Femur (tissue), 1 donor: ENCODE measurements at regions not wholly inside any gene's neighbourhood (a gene's known extent, or its start where the extent isn't known, plus 50 kb on each side); places are given as distances from the start of the nearest gene placed in this dataset.

Experiments used
- DNase-seq: peaks from one replicate; pipeline ENCODE4 v3.0.0-alpha.2; 2017

DNA sequence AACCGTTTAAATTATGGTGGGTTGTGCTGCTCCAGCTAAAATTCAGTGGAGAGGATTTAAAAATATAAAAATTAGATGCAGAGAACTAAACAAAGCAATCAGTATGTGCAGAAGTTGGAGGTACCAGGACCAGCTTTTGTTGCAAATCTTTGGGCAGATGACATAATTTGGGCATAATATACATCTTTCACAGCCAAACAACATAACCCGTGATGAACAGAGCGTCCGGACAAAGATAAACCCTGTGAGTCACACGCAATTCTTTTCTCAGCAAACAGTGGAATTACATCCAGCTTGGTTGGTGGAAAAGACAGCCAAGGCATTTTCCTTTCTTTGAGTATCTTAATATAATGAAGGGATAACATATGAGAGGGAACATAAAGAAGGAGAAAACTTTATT, 419.4 kb upstream of the ADAMTS9 start:
- no peak for DNase-seq

DNA sequence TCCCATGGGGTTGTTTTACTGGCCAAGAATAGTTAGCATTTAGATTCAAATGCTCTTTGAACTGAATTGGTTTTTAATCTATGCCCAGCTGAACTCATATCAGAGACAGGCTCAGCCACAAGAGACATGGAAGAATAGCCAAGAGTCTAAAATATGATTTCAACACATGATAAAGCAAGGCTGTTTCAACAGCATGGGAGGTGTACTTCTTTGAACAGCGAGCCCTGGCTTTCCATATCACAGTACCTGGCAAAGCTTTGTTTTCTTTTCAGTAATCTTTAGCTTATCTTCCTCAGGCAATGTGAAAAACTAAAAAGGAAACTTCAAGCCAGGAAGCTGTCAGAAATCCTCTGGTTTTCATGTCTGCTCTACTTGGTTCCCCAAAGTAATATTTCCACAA, 413.6 kb upstream of the ADAMTS9 start:
- no peak for DNase-seq

DNA sequence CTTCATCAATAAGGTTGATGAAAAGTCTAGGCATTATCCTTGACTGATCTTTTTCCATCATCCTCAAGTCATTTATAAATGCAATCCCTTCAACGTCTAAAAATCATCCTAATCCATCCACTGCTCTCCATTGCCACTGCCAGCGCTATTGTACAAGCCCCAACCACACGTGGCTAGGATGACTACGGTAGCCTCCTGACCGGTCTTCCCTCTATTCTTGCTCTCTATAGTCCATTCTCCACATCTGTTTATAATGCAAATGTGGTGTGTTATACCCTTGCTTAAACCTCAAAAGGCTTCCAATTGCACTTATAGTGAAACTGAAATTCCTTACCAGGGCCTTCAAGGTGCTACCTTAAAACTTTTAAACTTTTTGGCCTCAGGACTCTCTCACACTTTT, 410.6 kb upstream of the ADAMTS9 start:
- no peak for DNase-seq

DNA sequence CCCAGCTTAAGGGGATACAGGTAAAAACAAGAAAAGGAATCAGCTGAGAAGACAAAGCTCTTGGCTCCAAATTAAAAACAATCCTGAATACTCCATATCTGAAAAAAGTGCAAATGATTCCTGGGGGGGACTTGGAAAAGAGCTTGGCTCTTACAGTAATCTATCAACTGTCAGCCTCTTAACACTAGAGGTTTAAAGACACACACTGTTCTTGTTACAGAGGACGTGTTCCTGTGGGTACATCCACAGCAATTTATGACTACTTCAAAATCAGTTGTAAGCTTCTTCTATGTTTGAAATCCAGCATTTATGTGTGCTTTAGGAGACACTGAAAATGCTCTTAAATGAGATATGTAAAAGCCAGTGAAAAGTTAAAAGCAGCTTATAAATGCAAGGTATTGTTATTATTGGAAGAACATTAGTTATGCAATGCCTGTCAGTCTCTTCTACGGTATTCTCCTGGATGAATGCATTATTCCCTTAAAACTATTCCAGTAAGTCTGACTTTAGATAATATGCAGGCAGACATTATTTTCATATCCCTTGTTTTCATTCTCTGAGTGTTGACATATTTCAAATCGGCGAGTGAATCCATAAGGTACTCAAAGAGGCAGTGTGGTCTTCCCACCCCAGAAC, 408.4 kb upstream of the ADAMTS9 start:
- no peak for DNase-seq

DNA sequence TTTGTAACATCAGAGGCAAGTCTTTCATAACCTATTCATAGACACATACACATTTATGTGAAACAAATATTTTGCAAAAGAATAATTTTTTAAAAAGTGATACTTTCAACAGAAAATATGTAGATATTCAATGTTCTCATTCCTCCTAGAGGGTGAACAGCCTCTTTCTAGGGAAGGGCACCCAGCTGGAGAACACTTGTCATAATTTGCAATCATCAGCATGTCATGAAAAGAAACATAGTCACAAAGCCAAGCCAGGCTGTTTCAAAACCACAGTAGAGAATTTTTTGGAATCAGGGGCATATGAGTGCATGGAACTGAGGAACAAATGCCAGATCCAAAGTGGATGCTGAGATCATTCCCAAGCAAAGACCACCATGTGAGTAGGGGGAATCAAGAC, 406.9 kb upstream of the ADAMTS9 start:
- no peak for DNase-seq

DNA sequence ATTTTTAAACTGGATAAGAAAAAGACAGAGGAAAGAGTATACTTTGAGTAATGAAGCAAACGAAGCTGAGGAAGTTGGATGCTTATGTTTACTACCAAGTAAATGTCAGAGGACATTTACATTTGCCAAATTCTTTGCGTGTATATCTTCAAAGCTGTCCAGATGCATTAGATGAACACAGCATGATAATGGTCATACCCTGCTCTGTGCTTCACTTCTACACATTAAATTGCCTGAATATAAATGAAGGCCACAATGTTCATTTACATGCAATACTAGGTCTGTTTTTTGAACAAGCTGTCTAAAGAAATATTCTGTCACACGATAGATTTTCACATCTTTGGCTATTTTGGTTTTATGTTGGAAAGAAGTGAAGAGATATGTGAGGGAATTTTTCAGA, 405.8 kb upstream of the ADAMTS9 start:
- DNase-seq, result no peak

DNA sequence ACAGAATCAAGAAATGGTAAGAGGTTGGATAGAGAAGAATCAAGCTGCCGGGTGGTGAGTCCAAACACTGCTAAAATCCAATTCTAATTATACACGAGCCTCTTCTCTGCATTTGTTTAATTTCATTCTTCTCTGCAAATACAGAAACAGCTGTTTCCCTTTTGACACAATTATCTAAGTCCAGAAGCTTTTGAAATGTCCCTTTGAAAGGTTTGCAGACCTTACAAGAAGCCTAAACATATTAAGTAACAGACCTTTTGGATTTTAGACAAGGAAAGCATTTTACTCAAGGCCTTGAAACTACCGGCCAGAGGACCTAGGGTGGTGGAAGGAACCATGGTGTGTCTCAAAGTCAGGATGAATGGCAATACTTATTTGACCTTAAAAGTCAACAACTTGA, 403.8 kb upstream of the ADAMTS9 start:
- DNase-seq, result no peak

DNA sequence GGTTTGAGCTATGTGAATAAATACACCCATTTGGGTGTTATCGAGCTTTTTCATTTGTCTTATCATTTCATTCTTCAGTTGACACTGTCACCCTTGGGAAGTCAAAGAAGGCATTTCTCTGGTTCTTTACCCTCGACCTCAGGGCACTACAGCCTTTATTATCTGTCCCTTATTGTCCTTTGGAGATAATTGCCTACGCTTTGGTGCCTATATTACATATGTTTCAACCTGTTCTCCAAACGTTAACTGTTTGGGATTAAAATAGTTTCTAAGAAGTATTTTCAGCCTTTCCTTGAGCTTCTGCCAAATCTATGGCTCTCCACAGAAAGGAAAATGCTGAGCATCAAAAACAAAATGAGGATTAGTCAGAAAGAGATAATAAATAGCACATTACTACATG, 395.4 kb upstream of the ADAMTS9 start:
- DNase-seq, result no peak

DNA sequence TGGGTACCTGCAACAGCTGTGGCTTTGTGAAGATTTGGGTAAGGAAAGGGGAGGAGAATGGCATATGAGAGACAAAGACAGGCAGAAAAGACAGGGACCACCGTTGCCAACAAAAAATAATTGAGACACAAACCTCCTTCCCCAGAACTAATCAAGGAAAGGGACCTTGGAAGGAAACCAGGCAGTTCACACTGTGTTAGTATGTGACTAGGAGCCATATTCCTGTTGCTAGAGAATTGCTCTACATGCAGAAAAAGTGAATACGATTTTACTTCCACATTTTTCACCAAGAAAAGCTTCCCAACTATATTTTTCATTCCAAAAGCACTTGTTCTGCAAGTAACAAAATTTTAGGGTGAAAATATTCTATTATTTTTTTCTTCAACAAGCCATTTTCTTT, 393.7 kb upstream of the ADAMTS9 start:
- no peak for DNase-seq

DNA sequence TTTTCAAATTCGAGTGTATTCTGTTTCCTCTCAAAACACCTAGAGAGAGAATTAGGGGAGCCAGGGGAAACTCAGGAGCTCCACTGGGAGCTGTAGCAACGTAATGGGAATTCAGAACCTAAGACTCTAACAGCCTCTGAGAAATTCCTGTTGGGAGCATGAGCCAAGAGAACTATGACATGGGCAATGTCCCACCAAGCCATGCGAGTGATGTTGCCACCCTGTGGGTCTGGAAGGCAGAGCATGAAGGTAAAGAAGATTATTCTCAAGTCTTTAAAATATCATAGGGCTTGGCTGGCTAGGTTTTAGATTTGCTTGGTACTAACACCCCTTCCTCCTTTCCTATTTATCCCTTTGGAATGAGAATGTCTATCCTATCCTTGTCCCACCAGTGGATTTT, 392.6 kb upstream of the ADAMTS9 start:
- no peak for DNase-seq

DNA sequence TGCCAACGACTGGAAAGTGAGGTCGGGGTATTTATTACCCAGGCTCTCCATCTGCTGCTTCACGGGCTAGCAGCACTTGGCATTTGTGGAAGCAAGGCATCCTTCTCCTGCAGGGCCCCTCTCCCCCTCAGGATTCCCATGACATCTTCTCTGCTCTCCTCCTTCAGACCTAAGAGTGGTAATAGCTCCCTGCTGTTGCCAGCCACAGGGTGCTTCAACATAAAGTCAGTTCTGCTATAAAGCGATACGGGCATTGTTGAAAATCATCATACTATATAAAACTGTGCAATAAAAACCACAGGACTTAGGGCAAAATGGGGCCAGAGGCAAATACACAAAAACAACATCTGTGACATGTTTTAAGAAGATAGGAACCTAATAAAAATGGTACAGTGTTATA, 391.8 kb upstream of the ADAMTS9 start:
- no peak for DNase-seq

DNA sequence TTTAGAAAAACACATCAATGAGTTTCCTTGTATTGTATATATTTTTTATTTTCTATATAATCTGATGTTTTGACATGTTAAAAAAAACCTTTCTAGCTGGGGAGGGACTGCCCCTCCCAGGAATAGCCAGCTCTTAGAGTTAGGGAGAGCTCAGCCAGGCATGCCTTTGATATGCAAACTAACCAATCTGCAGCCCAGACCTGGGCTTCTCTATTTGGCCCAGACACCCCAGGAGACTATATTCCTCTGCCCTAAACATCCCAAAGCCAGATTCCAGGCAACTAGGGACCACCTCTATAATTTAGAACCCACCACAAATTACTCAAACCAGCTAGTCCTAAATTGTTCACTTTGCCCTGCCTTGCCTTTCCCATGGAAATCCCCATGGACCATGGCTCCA, 390.9 kb upstream of the ADAMTS9 start:
- DNase-seq, result no peak

DNA sequence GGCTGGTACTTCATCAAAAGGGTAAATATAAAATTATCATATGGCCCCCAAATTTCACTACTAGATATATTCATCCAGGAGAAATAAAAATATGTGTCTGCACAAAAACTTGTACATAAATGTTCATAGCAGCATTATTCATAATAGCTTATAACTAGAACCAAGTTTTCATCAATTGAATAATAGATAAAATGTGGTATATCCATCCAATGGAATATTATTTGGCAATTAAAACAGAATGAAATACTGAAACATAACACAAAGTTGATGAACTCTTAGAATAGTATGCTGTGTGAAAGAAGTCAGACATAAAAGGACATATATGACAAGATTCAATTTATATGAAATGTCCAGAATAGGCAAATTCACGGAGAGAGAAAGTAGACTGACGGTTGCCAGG, 389.3 kb upstream of the ADAMTS9 start:
- no peak for DNase-seq

DNA sequence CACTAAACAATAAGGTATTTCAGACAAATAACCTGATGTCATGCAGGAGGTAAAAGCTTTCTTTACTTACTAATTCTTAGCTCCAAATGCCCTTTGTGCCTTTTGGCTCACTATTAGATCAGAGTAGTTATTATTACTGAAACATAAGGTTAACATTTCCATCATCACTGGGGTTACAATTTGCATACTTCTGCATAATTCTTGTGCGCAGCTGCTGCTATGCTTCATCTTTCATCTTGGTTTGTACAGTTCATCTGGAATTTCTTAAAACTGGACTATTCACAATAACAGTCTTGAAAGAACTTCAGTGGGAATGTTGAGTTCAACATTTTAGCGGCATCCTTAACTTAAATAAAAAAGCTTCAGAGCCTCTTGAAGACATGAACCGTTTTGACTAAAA, 383.2 kb upstream of the ADAMTS9 start:
- no peak for DNase-seq

DNA sequence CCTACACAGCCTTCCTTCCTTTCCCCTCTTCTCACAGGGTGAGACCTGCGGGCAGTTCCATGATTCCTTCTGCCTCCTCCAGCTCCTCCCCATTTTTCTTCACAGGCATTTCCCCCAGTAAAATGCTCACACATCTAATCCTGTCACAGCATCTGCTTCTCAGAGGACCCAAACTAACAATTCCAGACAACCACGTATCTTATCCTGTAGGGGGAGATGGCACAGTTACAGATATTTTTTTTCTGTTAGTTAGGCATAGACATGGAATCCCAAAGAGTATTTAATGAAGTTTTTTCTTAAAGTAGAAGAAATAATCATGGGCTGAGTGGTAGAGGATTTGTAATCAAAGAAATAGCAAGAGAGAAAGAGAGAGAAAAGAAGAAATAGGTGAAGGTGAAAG, 373.1 kb upstream of the ADAMTS9 start:
- DNase-seq, result no peak

DNA sequence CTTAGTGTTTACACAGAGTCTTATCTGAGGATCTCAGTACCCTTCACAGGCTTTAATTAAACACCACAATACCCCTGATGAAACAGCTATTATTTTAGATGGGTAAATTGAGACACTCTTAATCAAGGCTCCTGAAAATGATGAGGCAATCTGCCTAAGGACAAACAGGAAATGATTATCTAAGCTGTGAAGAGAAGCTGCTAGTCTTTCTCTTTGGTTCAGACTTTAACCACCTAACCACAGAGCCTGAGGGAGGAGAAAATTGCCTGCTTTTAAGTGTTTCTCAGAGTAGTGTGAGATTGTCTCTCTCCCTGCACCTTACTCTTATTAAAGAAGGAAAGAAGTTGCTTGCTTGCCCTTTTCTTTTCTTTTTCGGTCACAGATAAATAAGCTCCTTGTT, 364.3 kb upstream of the ADAMTS9 start:
- no peak for DNase-seq

DNA sequence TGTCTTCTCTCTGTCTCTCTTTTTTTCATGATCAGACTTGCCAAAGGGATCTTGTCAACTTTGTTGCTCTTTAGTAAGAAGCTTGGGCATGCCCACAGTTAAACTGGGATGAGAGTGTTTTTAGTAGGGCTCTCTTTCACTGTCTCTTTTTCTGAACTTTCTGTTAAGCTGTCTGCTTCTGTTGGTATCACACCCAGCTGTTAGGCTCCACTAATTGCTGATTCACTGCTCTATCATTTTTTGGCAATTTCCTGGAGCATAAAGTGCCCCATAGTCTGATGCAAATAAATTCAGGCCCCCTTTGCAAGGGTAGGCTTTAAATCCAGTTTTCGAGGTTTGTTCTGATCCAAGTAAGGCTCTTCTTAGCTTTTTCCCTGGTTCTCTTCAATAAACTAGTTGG, 360.4 kb upstream of the ADAMTS9 start:
- DNase-seq, result no peak

DNA sequence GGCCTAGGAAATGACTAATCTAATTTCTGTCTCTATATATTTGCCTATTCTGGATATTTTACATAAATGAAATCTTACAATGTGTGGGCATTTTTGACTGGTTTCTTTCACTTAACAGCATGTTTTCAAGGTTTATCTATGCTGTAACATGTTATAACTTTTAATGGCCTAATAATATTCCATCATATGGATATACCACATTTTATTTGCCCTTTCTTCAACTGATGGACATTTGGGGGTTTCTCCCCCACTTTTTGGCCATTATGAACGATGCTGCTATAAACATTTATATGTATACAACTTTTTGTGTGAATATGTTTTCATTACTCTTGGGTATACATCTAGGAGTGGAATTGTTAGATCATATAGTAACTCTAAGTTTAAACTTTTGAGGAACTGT, 357.3 kb upstream of the ADAMTS9 start:
- DNase-seq, result no peak

DNA sequence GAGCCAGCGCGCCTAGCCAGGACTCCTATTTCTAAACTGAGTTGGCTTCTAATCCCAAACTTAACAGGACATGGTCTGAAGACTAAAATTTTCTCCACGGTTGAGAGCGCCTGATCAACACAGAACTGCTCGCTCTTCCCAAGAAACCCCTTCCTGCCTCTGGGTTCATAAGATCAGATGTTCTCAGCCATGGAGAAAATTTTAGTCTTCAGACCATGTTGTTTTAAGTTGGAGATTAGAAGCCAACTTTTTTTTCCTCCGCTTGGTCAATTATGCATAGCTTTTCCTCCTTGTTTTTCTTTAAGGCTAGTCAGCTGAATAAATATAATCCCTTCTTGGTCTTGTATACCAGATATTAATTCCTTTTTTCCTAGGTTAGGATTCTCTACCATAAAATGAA, 356.6 kb upstream of the ADAMTS9 start:
- DNase-seq, result no peak

DNA sequence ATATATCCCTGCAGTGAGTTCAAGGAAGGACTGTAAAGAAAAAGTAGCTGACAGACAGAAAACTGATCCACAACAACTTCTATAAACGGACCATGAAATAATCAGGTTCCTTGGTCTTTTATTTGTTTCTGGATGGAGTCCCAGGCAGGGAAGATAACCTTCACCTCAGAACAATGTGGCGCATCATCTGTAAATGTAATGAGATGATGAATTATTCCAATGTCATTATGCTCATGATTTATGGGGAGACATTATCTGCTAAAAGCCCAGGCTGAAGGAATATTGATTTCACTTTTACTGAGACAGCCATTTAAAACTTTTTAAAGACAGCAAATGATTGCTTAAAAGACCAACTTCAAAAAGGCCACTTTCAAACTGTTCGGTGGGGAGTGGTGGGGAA, 354.9 kb upstream of the ADAMTS9 start:
- DNase-seq, result no peak

DNA sequence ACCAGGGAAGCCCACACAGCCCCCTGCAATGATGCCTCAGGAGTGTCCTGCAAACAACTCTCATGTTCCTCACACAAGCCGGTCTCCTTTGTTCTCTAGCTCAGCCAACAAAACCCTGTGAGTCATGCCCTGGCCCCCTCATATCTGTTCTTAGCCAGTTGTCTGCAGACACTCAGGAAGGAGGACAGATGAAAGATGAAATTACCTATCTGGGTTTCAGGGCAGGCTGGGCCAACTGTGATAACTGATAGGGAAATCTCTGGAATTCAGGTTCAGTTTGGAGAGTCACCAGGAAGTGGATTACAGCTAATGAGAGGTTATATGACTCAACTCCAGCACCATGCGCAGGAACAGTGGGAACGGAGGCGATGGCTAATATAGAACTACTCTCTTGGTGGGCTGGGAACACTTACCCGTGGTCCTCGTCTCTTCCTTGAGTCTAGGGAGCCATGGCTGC, 352.0 kb upstream of the ADAMTS9 start:
- no peak for DNase-seq

DNA sequence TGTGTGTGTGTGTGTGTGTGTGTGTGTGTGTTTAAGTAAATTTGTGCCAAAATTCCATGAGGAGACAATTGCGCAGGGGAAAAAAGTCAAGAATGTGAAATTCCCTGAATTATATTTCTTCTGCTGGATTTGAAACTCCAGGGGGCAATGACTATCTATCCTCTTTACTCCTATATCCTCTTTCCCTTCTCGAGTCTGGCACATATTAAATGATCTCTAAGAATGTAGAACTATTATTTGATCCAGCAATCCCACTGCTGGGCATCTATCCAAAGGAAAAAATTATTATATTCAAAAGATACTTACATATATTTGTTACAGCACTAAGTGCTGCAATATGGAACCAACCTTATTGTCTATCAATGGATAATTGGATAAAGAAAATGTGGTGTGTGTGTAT, 350.1 kb upstream of the ADAMTS9 start:
- DNase-seq, result no peak

DNA sequence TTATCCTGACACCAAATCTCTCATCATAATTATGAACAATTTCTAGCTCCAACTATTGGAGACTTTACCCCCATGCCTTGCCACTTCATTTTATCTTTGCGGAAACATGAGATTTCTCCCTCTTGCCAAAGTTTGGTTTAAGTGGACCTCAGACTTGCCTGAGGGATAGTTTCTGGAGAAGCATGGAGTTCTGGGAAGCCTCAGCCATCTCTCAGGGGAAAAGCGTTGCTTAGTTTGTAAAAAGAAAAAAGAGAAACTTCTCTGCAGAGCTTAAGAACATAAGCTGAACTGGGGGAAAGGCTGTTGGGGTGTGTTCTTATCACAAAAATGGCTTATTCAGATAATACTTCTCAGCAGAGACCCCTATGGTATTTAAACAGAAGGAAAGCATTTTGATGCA, 347.4 kb upstream of the ADAMTS9 start:
- no peak for DNase-seq

DNA sequence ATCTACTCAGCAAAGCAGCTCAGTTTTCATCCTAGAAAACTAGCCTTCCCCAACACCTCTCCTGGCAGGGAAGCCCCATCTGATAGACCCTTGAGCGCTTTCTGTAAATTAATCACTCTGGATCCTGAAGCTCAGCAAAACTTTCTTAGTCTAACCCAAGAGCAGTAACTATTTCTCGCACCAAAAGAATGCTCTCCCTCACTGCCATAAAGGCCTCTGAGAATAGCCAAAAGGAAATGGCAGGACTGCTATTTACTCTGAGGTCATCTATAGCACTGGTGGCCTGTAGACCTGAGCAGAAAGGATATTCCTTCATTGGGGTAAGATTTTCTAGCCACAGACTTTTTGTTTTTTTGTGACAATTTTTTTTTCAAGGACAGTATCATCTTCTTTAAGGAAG, 345.8 kb upstream of the ADAMTS9 start:
- DNase-seq, result no peak

DNA sequence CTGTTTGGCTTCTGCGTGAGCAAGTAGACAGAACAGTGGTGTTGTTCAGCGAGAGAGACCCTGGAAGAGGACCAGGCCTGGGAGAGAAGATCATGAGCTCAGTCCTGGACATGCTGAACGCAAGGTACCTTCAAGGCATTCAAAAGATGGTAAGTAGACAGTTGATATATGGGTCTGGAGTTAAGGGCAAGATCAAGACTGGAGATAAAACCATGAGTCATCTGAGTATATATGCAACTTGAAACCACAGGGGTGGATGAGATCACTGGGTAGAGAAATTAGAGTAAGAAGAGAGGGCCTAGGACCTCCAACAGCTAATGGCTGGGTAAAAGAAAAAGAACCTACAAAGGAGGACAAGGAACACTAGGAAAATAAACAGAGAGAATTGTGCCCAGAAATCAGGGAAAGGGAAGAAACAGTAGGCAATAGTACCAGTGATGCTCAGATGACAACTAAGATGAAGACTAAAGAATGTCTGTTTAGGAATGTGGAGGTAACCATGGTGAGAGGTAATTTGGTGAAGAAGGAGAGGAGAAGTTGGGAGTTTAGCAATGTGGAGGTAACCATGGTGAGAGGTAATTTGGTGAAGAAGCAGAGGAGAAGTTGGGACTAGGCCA, 343.2 kb upstream of the ADAMTS9 start:
- no peak for DNase-seq
